C4-2B (cell line): ENCODE measurements at regions not wholly inside any gene's neighbourhood (a gene's known extent, or its start where the extent isn't known, plus 50 kb on each side); places are given as distances from the start of the nearest gene placed in this dataset.

Experiments
- H3K27ac ChIP-seq: fragments of 450-650 bp; 2 replicates; pipeline ENCODE4 v1.5.1; 2017
- ZFX ChIP-seq: fragments of 450-650 bp; IDR thresholded peaks from 2 replicates; pipeline ENCODE4 v1.6.1; 2017
- TF ChIP-seq, protein P1 (sequence below): fragments of 450-650 bp; conservative IDR thresholded peaks from 2 replicates; pipeline ENCODE4 v1.5.1; 2017; ENCODE audit warnings: mild to moderate bottlenecking

DNA sequence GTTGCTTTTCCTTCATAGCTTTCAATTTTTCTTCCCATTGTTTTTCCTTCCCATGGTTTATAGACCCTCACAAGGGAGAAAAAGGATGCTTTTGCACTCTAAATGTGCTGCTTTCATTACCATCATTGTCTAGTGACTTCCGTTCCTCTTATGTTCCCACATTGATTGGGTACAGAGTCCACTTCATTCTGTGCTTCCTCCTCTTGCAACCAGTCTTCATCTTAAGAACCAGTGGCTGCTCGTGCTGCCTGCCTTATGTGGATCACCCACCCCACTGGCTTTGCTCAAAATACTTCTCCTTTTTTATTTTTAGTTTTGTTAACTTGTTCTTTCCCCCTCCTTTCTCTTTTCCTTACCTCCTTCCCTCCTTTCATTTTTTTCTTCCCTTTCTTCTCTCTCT is 76.5 kb upstream of the BOD1L1 start:
- H3K27ac ChIP-seq: no peak overlapping the region
- TF ChIP-seq, protein P1, sequence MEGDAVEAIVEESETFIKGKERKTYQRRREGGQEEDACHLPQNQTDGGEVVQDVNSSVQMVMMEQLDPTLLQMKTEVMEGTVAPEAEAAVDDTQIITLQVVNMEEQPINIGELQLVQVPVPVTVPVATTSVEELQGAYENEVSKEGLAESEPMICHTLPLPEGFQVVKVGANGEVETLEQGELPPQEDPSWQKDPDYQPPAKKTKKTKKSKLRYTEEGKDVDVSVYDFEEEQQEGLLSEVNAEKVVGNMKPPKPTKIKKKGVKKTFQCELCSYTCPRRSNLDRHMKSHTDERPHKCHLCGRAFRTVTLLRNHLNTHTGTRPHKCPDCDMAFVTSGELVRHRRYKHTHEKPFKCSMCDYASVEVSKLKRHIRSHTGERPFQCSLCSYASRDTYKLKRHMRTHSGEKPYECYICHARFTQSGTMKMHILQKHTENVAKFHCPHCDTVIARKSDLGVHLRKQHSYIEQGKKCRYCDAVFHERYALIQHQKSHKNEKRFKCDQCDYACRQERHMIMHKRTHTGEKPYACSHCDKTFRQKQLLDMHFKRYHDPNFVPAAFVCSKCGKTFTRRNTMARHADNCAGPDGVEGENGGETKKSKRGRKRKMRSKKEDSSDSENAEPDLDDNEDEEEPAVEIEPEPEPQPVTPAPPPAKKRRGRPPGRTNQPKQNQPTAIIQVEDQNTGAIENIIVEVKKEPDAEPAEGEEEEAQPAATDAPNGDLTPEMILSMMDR: no peak
- no peak for TF ChIP-seq ZFX

DNA sequence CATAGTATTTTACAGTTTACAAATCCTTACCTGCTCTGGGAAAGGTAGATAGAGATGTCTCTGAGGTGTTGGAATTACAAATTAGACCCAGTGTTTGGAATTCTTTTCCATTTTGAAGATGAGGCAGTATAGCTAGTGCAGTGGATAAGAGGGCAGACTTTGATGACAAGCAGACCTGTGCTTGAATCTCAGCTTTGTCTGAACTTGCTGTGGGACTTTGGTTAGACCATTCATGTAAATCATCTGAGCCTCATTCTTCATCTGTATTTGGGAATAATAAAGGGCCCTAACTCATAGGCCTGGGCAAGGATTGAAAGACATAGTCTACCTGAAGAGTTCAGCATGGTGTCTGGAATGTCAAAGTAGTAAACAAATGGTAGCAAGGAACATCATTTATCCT is 77.2 kb upstream of the BOD1L1 start:
- TF ChIP-seq, protein P1: no peak
- no peak for TF ChIP-seq ZFX
- H3K27ac ChIP-seq: no peak overlapping the region

DNA sequence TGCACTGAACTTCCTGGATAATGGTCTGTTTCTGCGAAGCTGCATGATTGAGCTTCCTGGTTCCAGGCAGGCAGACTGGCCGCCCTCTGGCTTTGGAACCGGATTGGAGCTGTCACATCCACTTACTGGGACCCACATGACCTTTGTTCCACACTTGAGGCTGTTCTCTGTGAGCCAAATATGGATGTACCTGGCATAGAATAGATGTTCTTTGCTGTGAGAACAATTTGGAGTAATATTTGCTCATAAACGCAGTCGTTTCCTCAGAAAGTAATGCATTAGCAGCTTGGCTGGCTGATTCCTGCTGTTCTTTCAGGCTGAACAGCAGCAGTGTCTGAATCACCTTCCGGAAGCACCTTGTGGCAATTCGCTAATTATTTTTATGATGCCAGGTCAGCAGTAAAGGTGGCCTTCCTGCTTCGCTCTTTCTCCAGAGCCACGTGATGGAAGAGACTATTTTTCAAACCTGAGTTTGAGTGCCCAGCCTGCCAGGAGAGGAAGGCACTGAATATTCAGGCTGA is 78.1 kb upstream of the BOD1L1 start:
- peak overlapping the region; percentile 31; the same call in 1 of the 2 replicates for H3K27ac ChIP-seq
- TF ChIP-seq, protein P1: no peak
- no peak for TF ChIP-seq ZFX

DNA sequence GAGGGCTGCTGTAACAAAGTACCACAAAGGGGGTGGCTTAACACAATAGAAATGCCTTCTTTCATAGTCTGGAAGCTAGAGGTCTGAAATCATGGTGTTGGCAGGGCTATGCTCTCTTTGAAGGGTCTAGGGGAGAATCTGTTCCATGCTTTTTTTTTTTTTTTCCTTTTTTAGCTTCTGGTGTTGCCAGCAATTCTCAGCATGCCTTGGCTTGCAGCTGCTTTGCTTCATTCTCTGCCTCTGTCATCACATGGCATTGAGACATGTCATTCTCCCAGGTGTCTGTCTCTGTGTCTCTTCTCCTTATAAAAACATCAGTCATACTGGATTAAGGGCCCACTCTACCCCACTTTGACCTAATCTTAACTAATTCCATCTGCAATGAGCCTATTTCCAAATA is 78.6 kb upstream of the BOD1L1 start:
- TF ChIP-seq, protein P1: no peak
- TF ChIP-seq ZFX: no peak
- H3K27ac ChIP-seq: peak overlapping the region; percentile 31; the same call in 1 of the 2 replicates

DNA sequence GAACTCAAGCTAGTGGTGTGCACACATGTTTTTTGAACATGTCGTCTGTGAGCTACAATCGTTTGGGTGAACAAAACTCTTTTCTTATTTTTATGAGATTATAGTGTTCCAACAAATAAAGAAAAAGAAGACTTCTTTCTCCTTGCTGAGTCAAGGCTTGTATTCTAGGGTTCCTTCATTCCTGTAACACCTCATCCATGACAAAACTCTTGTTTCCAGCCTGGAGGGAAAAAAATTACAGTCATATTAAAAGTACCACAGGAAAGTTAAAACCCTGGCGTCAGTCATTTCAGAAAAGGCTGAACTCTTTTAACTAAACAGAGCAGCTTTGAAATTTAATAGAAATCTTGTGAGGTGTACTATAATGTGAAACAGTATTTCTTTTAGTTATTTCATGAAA is 79.2 kb upstream of the BOD1L1 start:
- no peak for TF ChIP-seq ZFX
- TF ChIP-seq, protein P1: no peak
- H3K27ac ChIP-seq: no peak overlapping the region

DNA sequence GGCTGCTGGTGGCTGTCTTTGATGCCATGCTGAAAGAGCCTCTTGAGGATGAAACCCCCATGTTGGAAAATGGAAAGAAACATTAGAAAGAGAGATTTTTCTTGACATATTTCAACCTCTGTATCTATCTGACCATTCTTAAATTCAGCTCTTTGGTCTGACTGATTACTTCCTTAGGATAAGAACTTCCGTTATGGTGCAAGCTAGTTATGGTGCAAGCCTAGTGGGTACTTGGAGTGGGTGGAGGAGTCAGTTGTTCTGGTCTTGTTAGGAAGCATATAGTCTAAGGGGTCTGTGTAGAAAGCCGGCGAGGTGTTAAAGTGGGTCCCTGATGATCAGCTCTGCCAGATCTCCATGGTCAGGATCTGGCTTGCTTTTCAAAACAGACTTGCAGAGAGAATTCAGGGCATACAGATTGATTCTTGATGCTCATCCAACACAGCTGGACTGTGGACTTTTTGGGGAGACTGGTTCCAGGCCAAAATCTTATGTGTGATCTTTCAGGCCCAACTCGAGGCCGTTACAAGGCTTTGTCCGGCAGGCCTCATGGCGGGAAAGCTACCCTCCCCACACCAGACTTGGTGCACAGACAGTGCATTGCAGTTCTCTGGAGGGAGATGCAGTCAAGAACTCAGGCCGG is 82.8 kb upstream of the BOD1L1 start:
- no peak for TF ChIP-seq ZFX
- TF ChIP-seq, protein P1: no peak
- no peak overlapping the region for H3K27ac ChIP-seq

DNA sequence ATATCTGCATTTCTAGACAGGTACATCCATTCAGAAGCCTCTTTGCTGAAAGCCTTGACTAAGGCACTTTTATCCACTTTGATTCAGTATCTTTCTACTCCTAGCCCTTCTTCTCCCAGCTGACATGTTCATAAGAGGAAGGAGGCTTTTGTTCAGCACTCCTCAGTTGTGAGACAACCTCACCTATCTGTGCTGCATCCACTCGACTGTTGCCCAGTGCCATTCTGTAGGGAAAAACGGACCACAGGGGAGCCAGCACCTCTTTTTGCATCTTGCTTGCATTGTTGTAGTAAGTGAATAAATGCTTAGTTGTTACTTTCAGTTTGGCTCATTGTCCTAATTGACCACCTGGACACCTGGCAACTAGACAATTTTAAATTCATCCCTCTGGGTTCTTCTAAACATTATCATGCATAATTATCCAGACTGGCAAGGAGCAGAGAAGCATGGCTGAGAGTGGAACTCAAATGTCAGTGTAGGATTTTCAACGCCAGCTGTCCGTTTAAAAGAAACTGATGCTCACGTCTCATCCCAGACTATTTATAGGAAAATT is 83.8 kb upstream of the BOD1L1 start:
- no peak overlapping the region for H3K27ac ChIP-seq
- no peak for TF ChIP-seq ZFX
- TF ChIP-seq, protein P1: no peak
